ENCODE measurements at regions not wholly inside any gene's neighbourhood (a gene's known extent, or its start where the extent isn't known, plus 50 kb on each side); places are given as distances from the start of the nearest gene placed in this dataset.

GRCh38 chr4:61143461-61143860 lies 56.7 kb upstream of the ADGRL3 start:
- DNase-seq (ENCODE audit: low read depth in 2 of 2) = no peak

GRCh38 chr4:61149278-61149677 lies 50.8 kb upstream of the ADGRL3 start:
- no peak for DNase-seq (ENCODE audit: low read depth in 2 of 2)

All from stimulated activated CD4-positive, alpha-beta T cell treated with anti-CD3 and anti-CD28 coated beads, Interleukin-1b, Interleukin-23, amount 100 ng/mL, for 1 hour (primary cell).